ENCODE measurements at regions not wholly inside any gene's neighbourhood (a gene's known extent, or its start where the extent isn't known, plus 50 kb on each side); places are given as distances from the start of the nearest gene placed in this dataset.

- Histone ChIP-seq H3K4me3 (ENCODE audit: low read length in 3 of 3) (no peak overlapping the region), H3K27me3 (ENCODE audit: control insufficient read depth, insufficient read depth, low read length) (no peaks in the 10 kb centered on the region), H3K4me1 (ENCODE audit: control insufficient read depth in 2 of 3, insufficient read depth in 2 of 3, low read depth in 1 of 3, low read length in 3 of 3) (no peaks in the 10 kb centered on the region), H3K36me3 (ENCODE audit: control insufficient read depth in 2 of 3, insufficient read depth in 3 of 3, low read length in 3 of 3) (no peaks in the 10 kb centered on the region), H3K9me3 (ENCODE audit: control insufficient read depth in 2 of 3, insufficient read depth in 1 of 3, low read length in 3 of 3) (no peaks in the 10 kb centered on the region), H3K27ac (ENCODE audit: low read depth in 2 of 2, low read length in 2 of 2) (no peak overlapping the region), H3K9ac (ENCODE audit: low read length in 3 of 3) (no peak overlapping the region)
- TF ChIP-seq CTCF (IDR thresholded peaks at IDR 0.05; ENCODE audit: borderline replicate concordance, extremely low read depth, insufficient read depth) = no peak
- intact Hi-C loops (cut with DNase I) = no loop called here
- FAIRE-seq (no peak), DNase-seq (peak in 1 of 5 donors; percentile 4)
Measured at GRCh38 chr5:89036704-89037489, 153.9 kb upstream of the MEF2C start.

DNA sequence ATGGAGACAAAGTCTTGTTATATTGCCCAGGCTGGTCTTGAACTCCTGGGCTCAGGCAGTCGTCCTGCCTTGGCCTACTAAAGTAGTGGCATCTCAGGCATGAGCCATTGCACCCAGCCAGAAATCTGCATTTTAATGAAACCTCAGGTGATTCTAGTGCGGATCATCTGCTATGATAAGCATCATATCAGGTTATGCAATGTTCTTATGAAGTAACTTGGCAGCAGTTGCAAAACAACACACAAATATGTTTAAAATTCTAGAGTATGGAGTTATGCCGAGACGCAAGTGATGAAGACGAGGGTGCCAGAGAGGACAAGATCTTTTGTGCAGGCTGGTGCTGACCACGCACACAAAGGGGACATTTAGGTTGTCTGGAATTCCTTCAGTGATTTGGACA lies 153.2 kb upstream of the MEF2C start:
- no peaks in the 10 kb centered on the region for H3K27me3 ChIP-seq (ENCODE audit: control insufficient read depth, insufficient read depth, low read length)
- no peak overlapping the region for H3K4me3 ChIP-seq (ENCODE audit: low read length in 3 of 3)
- FAIRE-seq = no peak
- H3K4me1 ChIP-seq (ENCODE audit: control insufficient read depth in 2 of 3, insufficient read depth in 2 of 3, low read depth in 1 of 3, low read length in 3 of 3) = no peaks in the 10 kb centered on the region
- no peak overlapping the region for H3K9ac ChIP-seq (ENCODE audit: low read length in 3 of 3)
- H3K36me3 ChIP-seq (ENCODE audit: control insufficient read depth in 2 of 3, insufficient read depth in 3 of 3, low read length in 3 of 3) = no peaks in the 10 kb centered on the region
- TF ChIP-seq CTCF (IDR thresholded peaks at IDR 0.05; ENCODE audit: borderline replicate concordance, extremely low read depth, insufficient read depth) = no peak
- intact Hi-C loops (cut with DNase I) = no loop called here
- DNase-seq = no peak
- H3K27ac ChIP-seq (ENCODE audit: low read depth in 2 of 2, low read length in 2 of 2) = no peak overlapping the region
- no peaks in the 10 kb centered on the region for H3K9me3 ChIP-seq (ENCODE audit: control insufficient read depth in 2 of 3, insufficient read depth in 1 of 3, low read length in 3 of 3)

DNA sequence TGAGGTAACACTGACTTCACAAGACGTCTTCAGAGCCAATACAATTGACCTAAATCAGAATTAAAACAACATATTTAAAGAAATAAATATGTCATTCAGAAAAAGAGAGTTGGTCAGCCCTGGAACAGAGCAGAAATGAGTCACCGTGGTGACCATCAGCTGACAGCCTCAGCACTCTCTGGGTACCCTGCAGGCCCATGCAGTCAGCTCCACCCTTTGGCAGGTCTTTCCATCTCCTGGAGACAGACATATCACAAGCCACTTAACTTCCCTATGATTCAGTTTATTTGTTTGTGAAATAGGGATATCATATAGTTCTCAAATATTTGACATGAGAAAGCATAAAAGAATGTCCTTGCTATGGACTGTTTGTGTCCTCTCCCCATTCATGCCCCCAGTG lies 151.6 kb upstream of the MEF2C start:
- no peak overlapping the region for H3K9ac ChIP-seq (ENCODE audit: low read length in 3 of 3)
- TF ChIP-seq CTCF (IDR thresholded peaks at IDR 0.05; ENCODE audit: borderline replicate concordance, extremely low read depth, insufficient read depth) = no peak
- H3K27ac ChIP-seq (ENCODE audit: low read depth in 2 of 2, low read length in 2 of 2) = no peak overlapping the region
- H3K4me1 ChIP-seq (ENCODE audit: control insufficient read depth in 2 of 3, insufficient read depth in 2 of 3, low read depth in 1 of 3, low read length in 3 of 3) = no peaks in the 10 kb centered on the region
- no peak overlapping the region for H3K4me3 ChIP-seq (ENCODE audit: low read length in 3 of 3)
- H3K9me3 ChIP-seq (ENCODE audit: control insufficient read depth in 2 of 3, insufficient read depth in 1 of 3, low read length in 3 of 3) = no peaks in the 10 kb centered on the region
- intact Hi-C loops (cut with DNase I) = no loop called here
- no peaks in the 10 kb centered on the region for H3K36me3 ChIP-seq (ENCODE audit: control insufficient read depth in 2 of 3, insufficient read depth in 3 of 3, low read length in 3 of 3)
- FAIRE-seq = no peak
- DNase-seq = no peak
- H3K27me3 ChIP-seq (ENCODE audit: control insufficient read depth, insufficient read depth, low read length) = no peaks in the 10 kb centered on the region

GRCh38 chr5:89030798-89031197 lies 147.8 kb upstream of the MEF2C start:
- H3K36me3 ChIP-seq (ENCODE audit: control insufficient read depth in 2 of 3, insufficient read depth in 3 of 3, low read length in 3 of 3) = no peaks in the 10 kb centered on the region
- H3K27ac ChIP-seq (ENCODE audit: low read depth in 2 of 2, low read length in 2 of 2) = no peak overlapping the region
- H3K4me1 ChIP-seq (ENCODE audit: control insufficient read depth in 2 of 3, insufficient read depth in 2 of 3, low read depth in 1 of 3, low read length in 3 of 3) = no peaks in the 10 kb centered on the region
- no peaks in the 10 kb centered on the region for H3K27me3 ChIP-seq (ENCODE audit: control insufficient read depth, insufficient read depth, low read length)
- H3K9ac ChIP-seq (ENCODE audit: low read length in 3 of 3) = no peak overlapping the region
- no peak for FAIRE-seq
- no peak for DNase-seq
- no peak for TF ChIP-seq CTCF (IDR thresholded peaks at IDR 0.05; ENCODE audit: borderline replicate concordance, extremely low read depth, insufficient read depth)
- intact Hi-C loops (cut with DNase I) = no loop called here
- no peaks in the 10 kb centered on the region for H3K9me3 ChIP-seq (ENCODE audit: control insufficient read depth in 2 of 3, insufficient read depth in 1 of 3, low read length in 3 of 3)
- no peak overlapping the region for H3K4me3 ChIP-seq (ENCODE audit: low read length in 3 of 3)
